ENCODE measurements at regions not wholly inside any gene's neighbourhood (a gene's known extent, or its start where the extent isn't known, plus 50 kb on each side); places are given as distances from the start of the nearest gene placed in this dataset.

DNA sequence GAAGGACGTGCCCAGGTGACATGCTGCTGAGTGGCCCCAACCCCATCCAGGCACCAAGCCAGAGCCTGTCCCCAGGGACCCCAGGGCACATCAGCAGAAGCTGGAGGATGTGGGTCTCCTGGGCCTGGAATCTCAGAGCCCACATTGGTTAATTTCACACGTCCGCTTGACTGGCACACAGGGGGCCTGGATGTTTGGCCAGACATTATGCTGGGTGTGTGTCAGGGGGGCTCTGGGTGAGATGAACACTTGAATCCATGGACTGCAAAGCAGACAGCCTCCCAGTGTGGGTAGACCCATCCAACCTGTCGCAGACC, 79.1 kb upstream of the RET start:
- TF ChIP-seq, protein P1, sequence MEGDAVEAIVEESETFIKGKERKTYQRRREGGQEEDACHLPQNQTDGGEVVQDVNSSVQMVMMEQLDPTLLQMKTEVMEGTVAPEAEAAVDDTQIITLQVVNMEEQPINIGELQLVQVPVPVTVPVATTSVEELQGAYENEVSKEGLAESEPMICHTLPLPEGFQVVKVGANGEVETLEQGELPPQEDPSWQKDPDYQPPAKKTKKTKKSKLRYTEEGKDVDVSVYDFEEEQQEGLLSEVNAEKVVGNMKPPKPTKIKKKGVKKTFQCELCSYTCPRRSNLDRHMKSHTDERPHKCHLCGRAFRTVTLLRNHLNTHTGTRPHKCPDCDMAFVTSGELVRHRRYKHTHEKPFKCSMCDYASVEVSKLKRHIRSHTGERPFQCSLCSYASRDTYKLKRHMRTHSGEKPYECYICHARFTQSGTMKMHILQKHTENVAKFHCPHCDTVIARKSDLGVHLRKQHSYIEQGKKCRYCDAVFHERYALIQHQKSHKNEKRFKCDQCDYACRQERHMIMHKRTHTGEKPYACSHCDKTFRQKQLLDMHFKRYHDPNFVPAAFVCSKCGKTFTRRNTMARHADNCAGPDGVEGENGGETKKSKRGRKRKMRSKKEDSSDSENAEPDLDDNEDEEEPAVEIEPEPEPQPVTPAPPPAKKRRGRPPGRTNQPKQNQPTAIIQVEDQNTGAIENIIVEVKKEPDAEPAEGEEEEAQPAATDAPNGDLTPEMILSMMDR (conservative IDR thresholded peaks at IDR 0.05): no peak
- Mint-ChIP-seq H3K36me3 (no peaks in the 10 kb centered on the region), H3K4me1 (ENCODE audit: unreplicated experiment) (no peaks in the 10 kb centered on the region), H3K27ac (no peak overlapping the region), H3K4me3 (no peak overlapping the region), H3K27me3 (peaks cover 3% of the 10 kb centered on the region), H3K9me3 (no peaks in the 10 kb centered on the region)
- no peak for DNase-seq (ENCODE audit: extremely low spot score, unreplicated experiment)

DNA sequence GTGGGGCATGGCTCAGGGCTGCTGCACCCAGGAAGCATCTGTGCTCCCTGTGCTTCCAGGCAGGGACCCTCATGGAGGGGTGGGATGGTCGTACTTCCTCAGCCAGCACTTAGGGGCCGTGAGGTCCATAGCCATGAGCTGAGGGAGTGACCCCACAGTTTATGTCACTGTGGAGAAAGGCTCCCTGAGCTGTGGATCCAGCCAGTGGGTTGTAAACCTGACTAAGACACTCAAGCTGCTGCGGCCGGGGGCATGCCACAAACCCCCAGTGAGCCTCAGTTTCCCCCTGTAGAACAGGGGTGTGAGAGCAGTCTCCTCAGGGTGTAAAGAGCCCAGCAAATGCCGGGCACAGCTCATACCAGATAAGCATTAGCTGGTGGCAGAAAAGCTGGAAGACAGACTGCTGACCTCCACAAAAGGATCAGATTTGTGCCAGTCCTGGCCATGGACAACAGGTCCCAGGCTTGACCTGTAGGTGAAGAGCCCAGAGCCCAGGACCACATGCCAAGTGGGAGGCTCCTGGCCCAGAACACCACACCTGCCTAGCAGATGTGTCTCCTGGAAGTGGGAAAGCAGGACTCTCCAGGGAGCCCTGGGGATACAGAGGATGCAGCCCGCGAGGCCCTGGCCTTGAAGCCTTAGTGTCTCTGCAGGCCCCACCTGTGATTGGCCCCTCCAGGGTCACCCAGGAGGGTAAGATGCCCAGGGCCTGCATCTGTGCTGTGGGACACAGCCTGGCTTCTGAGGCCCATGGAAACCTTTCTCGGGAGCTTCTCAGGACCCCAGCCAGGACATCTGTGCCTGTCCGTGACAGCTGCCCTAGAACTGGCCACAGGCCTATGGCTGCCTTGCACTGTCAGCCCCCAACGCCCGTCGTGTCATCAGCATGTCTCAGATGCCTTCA, 78.1 kb upstream of the RET start:
- no peaks in the 10 kb centered on the region for H3K36me3 Mint-ChIP-seq
- DNase-seq (ENCODE audit: extremely low spot score, unreplicated experiment): no peak
- H3K27ac Mint-ChIP-seq: no peak overlapping the region
- no peaks in the 10 kb centered on the region for H3K4me1 Mint-ChIP-seq (ENCODE audit: unreplicated experiment)
- TF ChIP-seq, protein P1 (conservative IDR thresholded peaks at IDR 0.05): no peak
- H3K4me3 Mint-ChIP-seq: no peak overlapping the region
- no peaks in the 10 kb centered on the region for H3K9me3 Mint-ChIP-seq
- H3K27me3 Mint-ChIP-seq: peaks cover 6% of the 10 kb centered on the region

DNA sequence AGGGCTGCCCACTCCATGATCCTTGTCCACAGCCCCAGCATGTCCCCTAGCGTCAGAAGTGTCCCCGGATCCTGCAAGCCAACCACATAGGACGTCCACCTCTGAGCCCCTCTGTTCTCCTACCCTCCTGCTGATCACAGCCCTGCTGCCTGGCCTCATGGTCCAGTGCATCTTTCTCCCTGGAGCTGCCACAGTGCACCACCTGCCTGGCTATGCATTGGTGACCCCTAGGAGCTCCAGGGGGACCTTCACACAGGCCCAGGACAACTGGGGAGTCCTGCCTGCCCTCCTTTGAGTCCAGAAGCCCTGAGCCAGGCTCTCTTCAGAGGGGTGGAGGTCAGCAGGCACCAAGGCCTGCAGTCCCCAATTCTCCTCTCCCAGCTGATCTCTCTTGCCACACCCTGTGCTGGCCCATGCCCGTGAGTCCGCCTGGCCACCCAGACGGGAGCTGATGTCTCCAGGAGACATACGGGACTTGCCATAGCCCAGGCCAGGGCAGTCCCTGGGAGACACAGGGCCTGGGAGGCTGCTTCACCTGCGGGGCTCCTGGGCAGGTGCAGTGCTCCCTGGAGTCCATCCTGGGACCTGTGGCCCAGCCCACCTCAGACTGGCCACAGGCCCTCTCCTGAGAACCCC, 77.4 kb upstream of the RET start:
- Mint-ChIP-seq H3K27ac (no peak overlapping the region), H3K9me3 (no peaks in the 10 kb centered on the region), H3K36me3 (no peaks in the 10 kb centered on the region), H3K4me3 (no peak overlapping the region), H3K4me1 (ENCODE audit: unreplicated experiment) (no peaks in the 10 kb centered on the region), H3K27me3 (peaks cover 5% of the 10 kb centered on the region)
- TF ChIP-seq, protein P1 (conservative IDR thresholded peaks at IDR 0.05): no peak
- DNase-seq (ENCODE audit: extremely low spot score, unreplicated experiment): no peak

DNA sequence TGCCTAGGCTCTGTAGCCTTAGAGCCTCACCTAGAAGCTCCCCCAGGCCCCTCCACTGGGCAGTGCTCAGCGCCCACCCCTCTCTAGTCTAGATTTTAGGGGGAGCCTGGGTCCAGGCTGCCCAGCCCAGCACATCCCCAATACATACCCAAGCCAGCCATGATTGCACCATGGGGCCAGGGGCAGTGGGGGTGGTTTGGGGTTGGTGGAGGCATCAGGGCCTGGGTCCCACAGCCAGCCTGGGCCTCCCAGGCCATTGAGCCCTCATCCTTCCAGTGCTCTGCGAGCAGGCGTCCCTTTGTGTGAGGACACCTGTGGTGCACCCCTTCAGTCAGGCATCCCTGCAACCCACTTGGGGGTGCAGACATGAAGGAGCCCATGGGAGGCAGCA, 76.9 kb upstream of the RET start:
- TF ChIP-seq, protein P1 (conservative IDR thresholded peaks at IDR 0.05): no peak
- Mint-ChIP-seq H3K27ac (no peak overlapping the region), H3K9me3 (no peaks in the 10 kb centered on the region), H3K4me3 (no peak overlapping the region), H3K36me3 (no peaks in the 10 kb centered on the region), H3K27me3 (peaks cover 3% of the 10 kb centered on the region), H3K4me1 (ENCODE audit: unreplicated experiment) (no peaks in the 10 kb centered on the region)
- no peak for DNase-seq (ENCODE audit: extremely low spot score, unreplicated experiment)

DNA sequence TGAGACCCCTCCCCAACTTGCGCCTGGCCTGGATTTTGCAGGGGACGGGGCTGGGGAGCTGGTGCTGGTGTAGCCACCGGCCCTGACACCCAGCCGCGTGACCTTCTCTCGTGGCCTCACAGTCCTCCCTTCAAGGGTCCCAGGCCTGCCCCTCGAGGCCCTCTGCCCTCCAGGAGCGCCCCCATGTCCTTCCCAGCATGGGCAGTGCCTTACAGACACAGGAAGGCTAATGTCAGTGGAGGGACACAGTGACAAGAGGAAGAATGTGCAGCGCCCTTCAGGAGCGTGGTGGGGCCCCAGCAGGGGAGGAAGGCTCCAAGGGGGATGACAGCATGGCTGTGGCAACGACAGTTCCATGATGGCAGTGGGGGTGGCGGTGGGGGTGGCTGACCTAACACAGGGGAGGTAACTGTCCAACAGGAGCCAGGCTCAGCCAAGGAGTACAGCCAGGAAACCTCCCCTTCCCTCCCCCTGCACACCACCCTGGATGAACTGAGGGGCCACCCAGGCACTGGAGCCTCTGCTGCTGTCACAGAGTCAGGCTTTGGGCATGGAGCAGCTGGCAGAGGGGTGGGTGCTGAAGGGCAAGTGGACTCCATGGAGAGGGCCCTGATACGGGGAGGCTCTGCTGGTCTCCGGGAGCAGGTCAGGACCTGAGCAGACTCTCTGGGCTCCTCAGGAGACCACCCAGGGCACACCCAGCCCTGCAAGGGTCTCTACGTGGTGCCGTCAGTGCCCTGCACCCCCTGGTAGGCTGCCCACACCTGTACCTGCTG, 76.0 kb upstream of the RET start:
- no peaks in the 10 kb centered on the region for H3K36me3 Mint-ChIP-seq
- TF ChIP-seq, protein P1 (conservative IDR thresholded peaks at IDR 0.05): no peak
- no peaks in the 10 kb centered on the region for H3K9me3 Mint-ChIP-seq
- no peak for DNase-seq (ENCODE audit: extremely low spot score, unreplicated experiment)
- peaks cover 3% of the 10 kb centered on the region for H3K27me3 Mint-ChIP-seq
- H3K4me1 Mint-ChIP-seq (ENCODE audit: unreplicated experiment): no peaks in the 10 kb centered on the region
- no peak overlapping the region for H3K4me3 Mint-ChIP-seq
- no peak overlapping the region for H3K27ac Mint-ChIP-seq
